GM23338 (cell line): ENCODE measurements at regions not wholly inside any gene's neighbourhood (a gene's known extent, or its start where the extent isn't known, plus 50 kb on each side); places are given as distances from the start of the nearest gene placed in this dataset.

Experiments
- ATAC-seq: fragments of 200-7000 bp; cut with Tn5 transposase; 3 replicates; pipeline ENCODE4 v1.9.1; 2020
- DNase-seq: peaks from one replicate; pipeline ENCODE4 v3.0.0-alpha.2; 2015; ENCODE audit warnings: low spot score
- H2AFZ ChIP-seq: fragments of 200-600 bp; sonication (generic); 2 replicates; pipeline ENCODE4 v1.8.0; 2016; ENCODE audit warnings: antibody characterized with exemption, mild to moderate bottlenecking, moderate library complexity
- H3F3A ChIP-seq: fragments of 200-600 bp; sonication (generic); replicated peaks from 2 replicates; pipeline ENCODE4 v1.8.0; 2017; ENCODE audit warnings: antibody characterized with exemption, mixed run types, low read depth
- H3K27ac ChIP-seq: fragments of 200-600 bp; sonication (generic); 2 replicates; pipeline ENCODE4 v1.6.1; 2016; ENCODE audit warnings: low read depth
- H3K27me3 ChIP-seq: fragments of 200-600 bp; sonication (generic); 2 replicates; pipeline ENCODE4 v1.8.0; 2016; ENCODE audit warnings: mild to moderate bottlenecking, mixed run types, moderate library complexity; ENCODE audit not compliant: insufficient read depth
- H3K36me3 ChIP-seq: fragments of 200-600 bp; sonication (generic); 2 replicates; pipeline ENCODE4 v1.8.0; 2016; ENCODE audit warnings: mild to moderate bottlenecking; ENCODE audit not compliant: insufficient read depth
- H3K4me1 ChIP-seq: fragments of 200-600 bp; sonication (generic); 2 replicates; pipeline ENCODE4 v1.8.0; 2016; ENCODE audit warnings: mild to moderate bottlenecking, moderate library complexity; ENCODE audit not compliant: insufficient read depth
- H3K4me2 ChIP-seq: fragments of 200-600 bp; sonication (generic); 2 replicates; pipeline ENCODE4 v1.7.1; 2017; ENCODE audit warnings: mixed run types
- H3K4me3 ChIP-seq: fragments of 200-600 bp; sonication (generic); 2 replicates; pipeline ENCODE4 v1.6.1; 2016; ENCODE audit warnings: mixed run types
- H3K79me2 ChIP-seq: fragments of 200-600 bp; sonication (generic); replicated peaks from 2 replicates; pipeline ENCODE4 v1.8.0; 2017; ENCODE audit warnings: mild to moderate bottlenecking; ENCODE audit not compliant: insufficient read depth
- H3K9me2 ChIP-seq: fragments of 200-600 bp; sonication (generic); 2 replicates; pipeline ENCODE4 v1.8.0; 2017; ENCODE audit not compliant: insufficient read depth
- H4K20me1 ChIP-seq: fragments of 200-600 bp; sonication (generic); replicated peaks from 2 replicates; pipeline ENCODE4 v1.8.0; 2017; ENCODE audit warnings: mild to moderate bottlenecking; ENCODE audit not compliant: insufficient read depth
- H3K27ac Mint-ChIP-seq: 2 replicates; pipeline ENCODE4 v1.8.0; 2020; ENCODE audit warnings: inconsistent platforms, mild to moderate bottlenecking, moderate library complexity, mixed read lengths
- H3K27me3 Mint-ChIP-seq: 3 replicates; pipeline ENCODE4 v1.8.0; 2022; ENCODE audit warnings: low read depth, mild to moderate bottlenecking, moderate library complexity, mixed read lengths, inconsistent platforms; ENCODE audit not compliant: insufficient read depth, poor library complexity
- H3K36me3 Mint-ChIP-seq: 3 replicates; pipeline ENCODE4 v1.8.0; 2021; ENCODE audit warnings: low read depth, mild to moderate bottlenecking, inconsistent platforms, moderate library complexity, mixed read lengths
- H3K4me1 Mint-ChIP-seq: 3 replicates; pipeline ENCODE4 v1.8.0; 2020; ENCODE audit warnings: mild to moderate bottlenecking, inconsistent platforms, mixed read lengths
- H3K4me3 Mint-ChIP-seq: 3 replicates; pipeline ENCODE4 v1.8.0; 2021; ENCODE audit warnings: moderate library complexity, mild to moderate bottlenecking, inconsistent platforms, mixed read lengths
- H3K9me3 Mint-ChIP-seq: 3 replicates; pipeline ENCODE4 v1.8.0; 2020; ENCODE audit warnings: moderate library complexity, mild to moderate bottlenecking, inconsistent platforms, mixed read lengths
- CTCF ChIP-seq, 2 experiments: fragments of 200-600 bp in 1 of 2; sonication (generic) in 1 of 2; conservative IDR thresholded peaks; 2 replicates each; pipeline versions ENCODE4 v1.5.1 to v1.6.1; 2016 to 2017; ENCODE audit warnings: antibody characterized with exemption in 2 of 2, low read depth in 2 of 2, mild to moderate bottlenecking in 2 of 2, moderate library complexity in 1 of 2
- EZH2 ChIP-seq: fragments of 200-600 bp; sonication (generic); IDR thresholded peaks from one replicate; pipeline ENCODE4 v1.8.0; 2017; ENCODE audit warnings: antibody characterized with exemption, mild to moderate bottlenecking, low read depth; ENCODE audit not compliant: unreplicated experiment
- JUNB ChIP-seq: IDR thresholded peaks from one replicate; pipeline ENCODE4 v1.6.1; 2016; ENCODE audit warnings: antibody characterized with exemption; ENCODE audit not compliant: unreplicated experiment
- POLR2AphosphoS5 ChIP-seq: IDR thresholded peaks from 2 replicates; pipeline ENCODE4 v1.6.1; 2016; ENCODE audit warnings: antibody characterized with exemption, low read depth
- ZNF114 ChIP-seq: fragments of 250-450 bp; sonication (Bioruptor Pico); IDR thresholded peaks from 2 replicates; pipeline ENCODE4 v1.5.0; 2020; ENCODE audit warnings: mild to moderate bottlenecking, moderate library complexity
- ZNF331 ChIP-seq: fragments of 250-450 bp; sonication (Bioruptor Pico); IDR thresholded peaks from 2 replicates; pipeline ENCODE4 v1.5.0; 2020; ENCODE audit warnings: low read depth, mild to moderate bottlenecking, moderate library complexity
- ZNF462 ChIP-seq: fragments of 250-450 bp; sonication (Bioruptor Pico); IDR thresholded peaks from 2 replicates; pipeline ENCODE4 v1.5.0; 2020; ENCODE audit warnings: mild to moderate bottlenecking, moderate library complexity

- TF ChIP-seq ZNF462 (no peak), EZH2 (no peak)
These were observed 209.9 kb downstream of the CPE start (continued) for GRCh38 chr4:165588534-165589315.

GRCh38 chr4:165592386-165592785 lies 213.6 kb downstream of the CPE start:
- Histone ChIP-seq H4K20me1 (no peaks in the 10 kb centered on the region), H3K27me3 (no peaks in the 10 kb centered on the region), H2AFZ (no peak overlapping the region), H3F3A (no peaks in the 10 kb centered on the region), H3K79me2 (no peaks in the 10 kb centered on the region), H3K4me1 (no peaks in the 10 kb centered on the region), H3K4me3 (no peak overlapping the region), H3K36me3 (no peaks in the 10 kb centered on the region), H3K9me2 (no peaks in the 10 kb centered on the region; the same call in 1 of the 2 replicates), H3K4me2 (no peak overlapping the region), H3K27ac (no peak overlapping the region)
- Mint-ChIP-seq H3K4me1 (peaks cover 3% of the 10 kb centered on the region; the same call in 1 of the 3 replicates), H3K27me3 (no peaks in the 10 kb centered on the region), H3K9me3 (no peaks in the 10 kb centered on the region; the same call in 2 of the 3 replicates), H3K36me3 (no peaks in the 10 kb centered on the region), H3K4me3 (no peak overlapping the region), H3K27ac (no peak overlapping the region)
- DNase-seq (no peak), ATAC-seq (no peak)
- TF ChIP-seq POLR2AphosphoS5 (no peak), ZNF114 (CRISPR knock-in tag) (no peak), JUNB (no peak), ZNF331 (CRISPR knock-in tag) (no peak), EZH2 (no peak), ZNF462 (no peak), CTCF (conservative IDR thresholded peaks at IDR 0.05; ENCODE audit: low read depth in 2 of 2) (no peak)
